ENCODE measurements at regions not wholly inside any gene's neighbourhood (a gene's known extent, or its start where the extent isn't known, plus 50 kb on each side); places are given as distances from the start of the nearest gene placed in this dataset.

- no peak for TF ChIP-seq SIN3A (IDR thresholded peaks at IDR 0.05; ENCODE audit: borderline replicate concordance, insufficient read depth, low read depth, low read length)
- no peak for TF ChIP-seq CTCF (IDR thresholded peaks at IDR 0.05)
Measured at GRCh38 chr3:25313286-25313685, 114.8 kb upstream of the RARB start.
